ENCODE measurements at regions not wholly inside any gene's neighbourhood (a gene's known extent, or its start where the extent isn't known, plus 50 kb on each side); places are given as distances from the start of the nearest gene placed in this dataset.
A peak's percentile ranks its signal among the peaks of the same experiment; 100 is the strongest.

- no peak for DNase-seq
- no peaks in the 10 kb centered on the region for H3K27me3 ChIP-seq (ENCODE audit: control insufficient read depth, insufficient read depth, low read length)
- no peaks in the 10 kb centered on the region for H3K36me3 ChIP-seq (ENCODE audit: control insufficient read depth, insufficient read depth, low read length)
- Mint-ChIP-seq H3K4me1 (no peaks in the 10 kb centered on the region), H3K4me3 (no peak overlapping the region), H3K9me3 (peaks cover 0 to 2% (median 0%) of the 10 kb centered on the region in 7 donors), H3K36me3 (no peaks in the 10 kb centered on the region), H3K27me3 (no peaks in the 10 kb centered on the region), H3K27ac (no peak overlapping the region)
- H3K27ac ChIP-seq (ENCODE audit: insufficient read depth, low read length, poor library complexity, severe bottlenecking): no peak overlapping the region
- H3K9me3 ChIP-seq (ENCODE audit: control insufficient read depth in 2 of 2, low read length in 2 of 2): no peaks in the 10 kb centered on the region
- ATAC-seq (ENCODE audit: low read depth in 2 of 2): no peak
- no peak overlapping the region for H3K4me3 ChIP-seq (ENCODE audit: low read depth, low read length)
- no peaks in the 10 kb centered on the region for H3K4me1 ChIP-seq (ENCODE audit: control insufficient read depth, insufficient read depth, low read length, poor library complexity, severe bottlenecking)
Observed at GRCh38 chr5:32964261-32964660, 253.1 kb downstream of the NPR3 start.

GRCh38 chr5:32973646-32974045 lies 262.5 kb downstream of the NPR3 start:
- ATAC-seq (ENCODE audit: low read depth in 2 of 2) (no peak), DNase-seq (no peak)
- Mint-ChIP-seq H3K27me3 (peaks cover 5% of the 10 kb centered on the region), H3K4me1 (no peaks in the 10 kb centered on the region), H3K9me3 (peaks cover 0 to 5% (median 1%) of the 10 kb centered on the region in 7 donors), H3K4me3 (no peak overlapping the region), H3K36me3 (no peaks in the 10 kb centered on the region), H3K27ac (peak overlapping the region in 1 of 3 donors; percentile 52)
- H3K27me3 ChIP-seq (ENCODE audit: control insufficient read depth, insufficient read depth, low read length): no peaks in the 10 kb centered on the region
- H3K36me3 ChIP-seq (ENCODE audit: control insufficient read depth, insufficient read depth, low read length): no peaks in the 10 kb centered on the region
- H3K4me3 ChIP-seq (ENCODE audit: low read depth, low read length): no peak overlapping the region
- H3K27ac ChIP-seq (ENCODE audit: insufficient read depth, low read length, poor library complexity, severe bottlenecking): no peak overlapping the region
- no peaks in the 10 kb centered on the region for H3K9me3 ChIP-seq (ENCODE audit: control insufficient read depth in 2 of 2, low read length in 2 of 2)
- no peaks in the 10 kb centered on the region for H3K4me1 ChIP-seq (ENCODE audit: control insufficient read depth, insufficient read depth, low read length, poor library complexity, severe bottlenecking)

- DNase-seq (no peak), ATAC-seq (ENCODE audit: low read depth in 2 of 2) (no peak)
- Histone ChIP-seq H3K27ac (ENCODE audit: insufficient read depth, low read length, poor library complexity, severe bottlenecking) (no peak overlapping the region), H3K4me3 (ENCODE audit: low read depth, low read length) (no peak overlapping the region), H3K4me1 (ENCODE audit: control insufficient read depth, insufficient read depth, low read length, poor library complexity, severe bottlenecking) (no peaks in the 10 kb centered on the region), H3K9me3 (ENCODE audit: control insufficient read depth in 2 of 2, low read length in 2 of 2) (no peaks in the 10 kb centered on the region), H3K36me3 (ENCODE audit: control insufficient read depth, insufficient read depth, low read length) (no peaks in the 10 kb centered on the region), H3K27me3 (ENCODE audit: control insufficient read depth, insufficient read depth, low read length) (no peaks in the 10 kb centered on the region)
- H3K27me3 Mint-ChIP-seq: no peaks in the 10 kb centered on the region
- H3K36me3 Mint-ChIP-seq: no peaks in the 10 kb centered on the region
- H3K4me3 Mint-ChIP-seq: no peak overlapping the region
- H3K27ac Mint-ChIP-seq: no peak overlapping the region
- H3K9me3 Mint-ChIP-seq: peaks cover 0 to 12% (median 1%) of the 10 kb centered on the region in 7 donors
- H3K4me1 Mint-ChIP-seq: no peaks in the 10 kb centered on the region
Observed at GRCh38 chr5:32975656-32976375, 264.7 kb downstream of the NPR3 start.

GRCh38 chr5:32981061-32981460 lies 269.9 kb downstream of the NPR3 start:
- H3K9me3 ChIP-seq (ENCODE audit: control insufficient read depth in 2 of 2, low read length in 2 of 2): no peaks in the 10 kb centered on the region
- Mint-ChIP-seq H3K27ac (no peak overlapping the region), H3K9me3 (peaks cover 0 to 21% (median 11%) of the 10 kb centered on the region in 7 donors), H3K27me3 (no peaks in the 10 kb centered on the region), H3K4me1 (no peaks in the 10 kb centered on the region), H3K4me3 (no peak overlapping the region), H3K36me3 (no peaks in the 10 kb centered on the region)
- no peak overlapping the region for H3K4me3 ChIP-seq (ENCODE audit: low read depth, low read length)
- H3K27me3 ChIP-seq (ENCODE audit: control insufficient read depth, insufficient read depth, low read length): no peaks in the 10 kb centered on the region
- H3K27ac ChIP-seq (ENCODE audit: insufficient read depth, low read length, poor library complexity, severe bottlenecking): no peak overlapping the region
- DNase-seq (no peak), ATAC-seq (ENCODE audit: low read depth in 2 of 2) (no peak)
- H3K4me1 ChIP-seq (ENCODE audit: control insufficient read depth, insufficient read depth, low read length, poor library complexity, severe bottlenecking): no peaks in the 10 kb centered on the region
- H3K36me3 ChIP-seq (ENCODE audit: control insufficient read depth, insufficient read depth, low read length): no peaks in the 10 kb centered on the region

- no peak for ATAC-seq (ENCODE audit: low read depth in 2 of 2)
- no peaks in the 10 kb centered on the region for H3K36me3 Mint-ChIP-seq
Observed at GRCh38 chr5:32984851-32985610, 273.9 kb downstream of the NPR3 start.

GRCh38 chr5:32989815-32990214 lies 278.7 kb downstream of the NPR3 start:
- DNase-seq: no peak
- Mint-ChIP-seq H3K4me3 (no peak overlapping the region), H3K4me1 (no peaks in the 10 kb centered on the region), H3K27me3 (peaks cover 4% of the 10 kb centered on the region), H3K27ac (no peak overlapping the region), H3K36me3 (no peaks in the 10 kb centered on the region), H3K9me3 (peaks cover 0 to 13% (median 7%) of the 10 kb centered on the region in 7 donors)
- Histone ChIP-seq H3K4me1 (ENCODE audit: control insufficient read depth, insufficient read depth, low read length, poor library complexity, severe bottlenecking) (no peaks in the 10 kb centered on the region), H3K36me3 (ENCODE audit: control insufficient read depth, insufficient read depth, low read length) (no peaks in the 10 kb centered on the region), H3K9me3 (ENCODE audit: control insufficient read depth in 2 of 2, low read length in 2 of 2) (no peaks in the 10 kb centered on the region), H3K27ac (ENCODE audit: insufficient read depth, low read length, poor library complexity, severe bottlenecking) (no peak overlapping the region), H3K4me3 (ENCODE audit: low read depth, low read length) (no peak overlapping the region), H3K27me3 (ENCODE audit: control insufficient read depth, insufficient read depth, low read length) (no peaks in the 10 kb centered on the region)
- ATAC-seq (ENCODE audit: low read depth in 2 of 2): no peak

More at GRCh38 chr5:32984851-32985610, 273.9 kb downstream of the NPR3 start:
- peaks cover 0 to 16% (median 11%) of the 10 kb centered on the region in 7 donors for H3K9me3 Mint-ChIP-seq
- Histone ChIP-seq H3K27ac (ENCODE audit: insufficient read depth, low read length, poor library complexity, severe bottlenecking) (no peak overlapping the region), H3K27me3 (ENCODE audit: control insufficient read depth, insufficient read depth, low read length) (no peaks in the 10 kb centered on the region), H3K4me1 (ENCODE audit: control insufficient read depth, insufficient read depth, low read length, poor library complexity, severe bottlenecking) (no peaks in the 10 kb centered on the region), H3K9me3 (ENCODE audit: control insufficient read depth in 2 of 2, low read length in 2 of 2) (no peaks in the 10 kb centered on the region), H3K4me3 (ENCODE audit: low read depth, low read length) (no peak overlapping the region), H3K36me3 (ENCODE audit: control insufficient read depth, insufficient read depth, low read length) (no peaks in the 10 kb centered on the region)
- H3K27me3 Mint-ChIP-seq: no peaks in the 10 kb centered on the region
- no peak overlapping the region for H3K27ac Mint-ChIP-seq
- H3K4me1 Mint-ChIP-seq: no peaks in the 10 kb centered on the region
- H3K4me3 Mint-ChIP-seq: no peak overlapping the region
- DNase-seq: no peak

- Mint-ChIP-seq H3K4me1 (no peaks in the 10 kb centered on the region), H3K27ac (no peak overlapping the region), H3K36me3 (no peaks in the 10 kb centered on the region), H3K27me3 (peaks cover 4% of the 10 kb centered on the region), H3K4me3 (no peak overlapping the region), H3K9me3 (peaks cover 0 to 10% (median 4%) of the 10 kb centered on the region in 7 donors)
- Histone ChIP-seq H3K4me3 (ENCODE audit: low read depth, low read length) (no peak overlapping the region), H3K9me3 (ENCODE audit: control insufficient read depth in 2 of 2, low read length in 2 of 2) (no peaks in the 10 kb centered on the region), H3K4me1 (ENCODE audit: control insufficient read depth, insufficient read depth, low read length, poor library complexity, severe bottlenecking) (no peaks in the 10 kb centered on the region), H3K27ac (ENCODE audit: insufficient read depth, low read length, poor library complexity, severe bottlenecking) (no peak overlapping the region), H3K36me3 (ENCODE audit: control insufficient read depth, insufficient read depth, low read length) (no peaks in the 10 kb centered on the region), H3K27me3 (ENCODE audit: control insufficient read depth, insufficient read depth, low read length) (no peaks in the 10 kb centered on the region)
- ATAC-seq (ENCODE audit: low read depth in 2 of 2) (no peak), DNase-seq (no peak)
Observed at GRCh38 chr5:32990593-32991420, 279.7 kb downstream of the NPR3 start.
